Mesenchymal stem cell (in vitro differentiated cells and primary cell): ENCODE measurements at regions not wholly inside any gene's neighbourhood (a gene's known extent, or its start where the extent isn't known, plus 50 kb on each side); places are given as distances from the start of the nearest gene placed in this dataset.

Experiments used
- DNase-seq: peaks from one replicate; pipeline ENCODE4 v3.0.0-alpha.2; 2013
- H2AFZ ChIP-seq: one replicate; pipeline ENCODE4 v1.6.1; 2013; ENCODE audit warnings: low read depth, mild to moderate bottlenecking, control low read depth, inconsistent platforms, low read length, moderate library complexity
- H2AK5ac ChIP-seq: 2 replicates; pipeline ENCODE4 v1.6.1; 2013; ENCODE audit warnings: low read length, moderate library complexity, mild to moderate bottlenecking, inconsistent platforms; ENCODE audit not compliant: severe bottlenecking
- H2BK120ac ChIP-seq: one replicate; pipeline ENCODE4 v1.6.1; 2013; ENCODE audit warnings: low read depth, mild to moderate bottlenecking, inconsistent platforms, low read length, moderate library complexity
- H2BK12ac ChIP-seq, 2 experiments: one replicate each; pipeline ENCODE4 v1.6.1; 2013; ENCODE audit warnings: inconsistent platforms in 2 of 2, low read length in 2 of 2, mild to moderate bottlenecking in 2 of 2, moderate library complexity in 2 of 2, control low read depth in 1 of 2
- H2BK15ac ChIP-seq: one replicate; pipeline ENCODE4 v1.6.1; 2013; ENCODE audit warnings: mild to moderate bottlenecking, low read depth, inconsistent platforms; ENCODE audit not compliant: poor library complexity, severe bottlenecking
- H2BK5ac ChIP-seq: 2 replicates; pipeline ENCODE4 v1.6.1; 2013; ENCODE audit warnings: low read depth, mild to moderate bottlenecking, low read length, control low read depth, inconsistent platforms; ENCODE audit not compliant: poor library complexity, severe bottlenecking
- H3K14ac ChIP-seq, 2 experiments: one replicate each; pipeline ENCODE4 v1.6.1; 2013; ENCODE audit warnings: inconsistent platforms in 2 of 2, low read length in 2 of 2, control low read depth in 1 of 2, mild to moderate bottlenecking in 1 of 2, moderate library complexity in 1 of 2
- H3K18ac ChIP-seq, 2 experiments: one replicate each; pipeline ENCODE4 v1.6.1; 2013; ENCODE audit warnings: inconsistent platforms in 2 of 2, low read length in 2 of 2, control low read depth in 1 of 2, low read depth in 1 of 2, mild to moderate bottlenecking in 1 of 2
- H3K23ac ChIP-seq, 2 experiments: one replicate each; pipeline ENCODE4 v1.6.1; 2013; ENCODE audit warnings: inconsistent platforms in 2 of 2, low read length in 2 of 2, mild to moderate bottlenecking in 2 of 2, moderate library complexity in 2 of 2, control low read depth in 1 of 2
- H3K27ac ChIP-seq: 2 replicates; pipeline ENCODE4 v1.5.1; 2013; ENCODE audit warnings: mild to moderate bottlenecking, moderate library complexity, low read length, control low read depth, inconsistent platforms; ENCODE audit not compliant: poor library complexity, severe bottlenecking
- H3K27me3 ChIP-seq, 2 experiments: 2 replicates each; pipeline versions ENCODE4 v1.6.1 to v1.7.0; 2013; ENCODE audit warnings: low read length in 2 of 2, mild to moderate bottlenecking in 2 of 2, moderate library complexity in 2 of 2, control low read depth in 1 of 2, inconsistent platforms in 1 of 2; ENCODE audit not compliant: control insufficient read depth in 1 of 2, insufficient read depth in 1 of 2
- H3K36me3 ChIP-seq, 2 experiments: 2 replicates each; pipeline versions ENCODE4 v1.6.1 to v1.7.0; 2013; ENCODE audit warnings: low read length in 2 of 2, control low read depth in 1 of 2, inconsistent platforms in 1 of 2, low read depth in 1 of 2, mild to moderate bottlenecking in 1 of 2; ENCODE audit not compliant: insufficient read depth in 2 of 2, control insufficient read depth in 1 of 2
- H3K4ac ChIP-seq, 2 experiments: one replicate each; pipeline ENCODE4 v1.6.1; 2013; ENCODE audit warnings: inconsistent platforms in 2 of 2, low read length in 2 of 2, mild to moderate bottlenecking in 2 of 2, moderate library complexity in 2 of 2, control low read depth in 1 of 2, low read depth in 1 of 2
- H3K4me1 ChIP-seq: 2 replicates; pipeline ENCODE4 v1.6.1; 2013; ENCODE audit warnings: low read depth, low read length, control low read depth; ENCODE audit not compliant: control insufficient read depth, insufficient read depth
- H3K4me2 ChIP-seq: 2 replicates; pipeline ENCODE4 v1.6.1; 2013; ENCODE audit warnings: low read length, mild to moderate bottlenecking, inconsistent platforms; ENCODE audit not compliant: poor library complexity, severe bottlenecking
- H3K4me3 ChIP-seq, 2 experiments: 2 replicates each; pipeline versions ENCODE4 v1.5.1 to v1.7.0; 2013; ENCODE audit warnings: low read length in 2 of 2, mild to moderate bottlenecking in 2 of 2, control low read depth in 1 of 2, low read depth in 1 of 2; ENCODE audit not compliant: insufficient read depth in 1 of 2
- H3K79me1 ChIP-seq: replicated peaks from 2 replicates; pipeline ENCODE4 v1.6.1; 2013; ENCODE audit warnings: mild to moderate bottlenecking, control low read depth, low read length, inconsistent platforms; ENCODE audit not compliant: poor library complexity, severe bottlenecking
- H3K9ac ChIP-seq: 2 replicates; pipeline ENCODE4 v1.7.0; 2013; ENCODE audit warnings: mild to moderate bottlenecking, low read length, moderate library complexity
- H3K9me3 ChIP-seq: 2 replicates; pipeline ENCODE4 v1.7.0; 2013; ENCODE audit warnings: mild to moderate bottlenecking, low read length; ENCODE audit not compliant: control insufficient read depth
- H4K8ac ChIP-seq: one replicate; pipeline ENCODE4 v1.6.1; 2013; ENCODE audit warnings: inconsistent platforms, mild to moderate bottlenecking, low read length, moderate library complexity
- H4K91ac ChIP-seq: one replicate; pipeline ENCODE4 v1.6.1; 2013; ENCODE audit warnings: mild to moderate bottlenecking, low read length, inconsistent platforms
- WGBS: methylation state at CpG from one replicate; pipeline ENCODE4 v1.1.7; 2013; ENCODE audit warnings: mixed read lengths; 5-methylcytosine and 5-hydroxymethylcytosine counted together

- Histone ChIP-seq H3K36me3 (no peaks in the 10 kb centered on the region), H3K4me1 (peaks cover 5% of the 10 kb centered on the region), H3K79me1 (no peaks in the 10 kb centered on the region), H3K4me2 (no peak overlapping the region), H2BK12ac (no peak overlapping the region), H3K4me3 (no peak overlapping the region), H2AK5ac (no peak overlapping the region), H3K27ac (no peak overlapping the region), H2BK15ac (no peak overlapping the region), H2AFZ (no peak overlapping the region), H2BK120ac (no peak overlapping the region), H3K9me3 (no peaks in the 10 kb centered on the region), H3K27me3 (no peaks in the 10 kb centered on the region), H4K8ac (no peak overlapping the region), H3K4ac (no peak overlapping the region), H3K18ac (no peak overlapping the region), H3K9ac (no peak overlapping the region), H2BK5ac (no peak overlapping the region), H4K91ac (no peak overlapping the region), H3K23ac (no peak overlapping the region), H3K14ac (no peak overlapping the region)
- no peak for DNase-seq
- 94% methylated on average over 1 of the region's 2 CpGs for WGBS
Observed at GRCh38 chr15:96184297-96184696, 146.2 kb upstream of the NR2F2 start.

GRCh38 chr15:96186105-96186504 lies 144.4 kb upstream of the NR2F2 start:
- Histone ChIP-seq H3K18ac (peak overlapping the region in 1 of 2 experiments; percentile 1), H3K9ac (no peak overlapping the region), H2BK15ac (no peak overlapping the region), H3K4me1 (no peaks in the 10 kb centered on the region), H3K4ac (no peak overlapping the region), H2BK12ac (no peak overlapping the region), H3K9me3 (no peaks in the 10 kb centered on the region), H3K14ac (no peak overlapping the region), H2BK5ac (no peak overlapping the region), H2AK5ac (no peak overlapping the region), H3K4me3 (no peak overlapping the region), H3K27me3 (no peaks in the 10 kb centered on the region), H3K23ac (no peak overlapping the region), H4K91ac (no peak overlapping the region), H4K8ac (no peak overlapping the region), H2BK120ac (no peak overlapping the region), H3K27ac (no peak overlapping the region), H3K4me2 (no peak overlapping the region), H2AFZ (no peak overlapping the region), H3K79me1 (no peaks in the 10 kb centered on the region), H3K36me3 (no peaks in the 10 kb centered on the region)
- DNase-seq = no peak
- WGBS = 80% methylated on average over 4 of the region's 4 CpGs

GRCh38 chr15:96187341-96188305 lies 142.9 kb upstream of the NR2F2 start:
- Histone ChIP-seq H3K27me3 (no peaks in the 10 kb centered on the region), H3K14ac (no peak overlapping the region)
- peak; percentile 23 for DNase-seq

GRCh38 chr15:96197721-96198120 lies 132.8 kb upstream of the NR2F2 start:
- H2AK5ac ChIP-seq = no peak overlapping the region
- no peaks in the 10 kb centered on the region for H3K36me3 ChIP-seq
- no peaks in the 10 kb centered on the region for H3K4me1 ChIP-seq
- no peak overlapping the region for H3K4me3 ChIP-seq
- H3K27ac ChIP-seq = no peak overlapping the region
- no peak overlapping the region for H3K23ac ChIP-seq
- H2BK15ac ChIP-seq = no peak overlapping the region
- H3K4me2 ChIP-seq = no peak overlapping the region
- DNase-seq = no peak
- H3K9me3 ChIP-seq = no peaks in the 10 kb centered on the region
- H4K8ac ChIP-seq = no peak overlapping the region
- no peak overlapping the region for H4K91ac ChIP-seq
- no peak overlapping the region for H3K14ac ChIP-seq
- H3K4ac ChIP-seq = no peak overlapping the region
- H2BK120ac ChIP-seq = no peak overlapping the region
- no peak overlapping the region for H3K9ac ChIP-seq
- H2BK12ac ChIP-seq = no peak overlapping the region
- no peak overlapping the region for H2BK5ac ChIP-seq
- no peak overlapping the region for H3K18ac ChIP-seq
- H3K79me1 ChIP-seq = no peaks in the 10 kb centered on the region
- no peak overlapping the region for H2AFZ ChIP-seq
- 100% methylated on average over 1 of the region's 1 CpG for WGBS
- H3K27me3 ChIP-seq = no peaks in the 10 kb centered on the region

More at GRCh38 chr15:96187341-96188305, 142.9 kb upstream of the NR2F2 start:
- H2BK12ac ChIP-seq = no peak overlapping the region
- H3K4me1 ChIP-seq = no peaks in the 10 kb centered on the region
- no peaks in the 10 kb centered on the region for H3K36me3 ChIP-seq
- no peak overlapping the region for H3K23ac ChIP-seq
- no peak overlapping the region for H3K4ac ChIP-seq
- H3K79me1 ChIP-seq = no peaks in the 10 kb centered on the region
- H2BK5ac ChIP-seq = no peak overlapping the region
- no peak overlapping the region for H2AFZ ChIP-seq
- H3K4me3 ChIP-seq = no peak overlapping the region
- H3K27ac ChIP-seq = no peak overlapping the region
- 31% methylated on average over 7 of the region's 10 CpGs for WGBS
- no peaks in the 10 kb centered on the region for H3K9me3 ChIP-seq
- H2BK15ac ChIP-seq = no peak overlapping the region
- H4K8ac ChIP-seq = no peak overlapping the region
- H3K4me2 ChIP-seq = no peak overlapping the region
- H2AK5ac ChIP-seq = no peak overlapping the region
- no peak overlapping the region for H2BK120ac ChIP-seq
- no peak overlapping the region for H3K9ac ChIP-seq
- H3K18ac ChIP-seq = no peak overlapping the region
- no peak overlapping the region for H4K91ac ChIP-seq
